Islet precursor cell (in vitro differentiated cells): ENCODE measurements at regions not wholly inside any gene's neighbourhood (a gene's known extent, or its start where the extent isn't known, plus 50 kb on each side); places are given as distances from the start of the nearest gene placed in this dataset.

Experiments used
- DNase-seq: peaks from one replicate; pipeline ENCODE4 v3.0.0-alpha.2; 2018

GRCh38 chr4:123966990-123967769, 570.6 kb downstream of the SPRY1 start:
- no peak for DNase-seq

GRCh38 chr4:123972031-123972430, 575.4 kb downstream of the SPRY1 start:
- no peak for DNase-seq

- DNase-seq: no peak
These were observed 578.0 kb downstream of the SPRY1 start for GRCh38 chr4:123974386-123975149.

- no peak for DNase-seq
These were observed 579.7 kb downstream of the SPRY1 start for GRCh38 chr4:123976285-123976684.

- DNase-seq: no peak
These were observed 580.2 kb downstream of the SPRY1 start for GRCh38 chr4:123976819-123977218.

- no peak for DNase-seq
These were observed 581.1 kb downstream of the SPRY1 start for GRCh38 chr4:123977641-123978081.

- DNase-seq: no peak
These were observed 582.0 kb downstream of the SPRY1 start for GRCh38 chr4:123978637-123979036.

GRCh38 chr4:123980736-123981300, 584.2 kb downstream of the SPRY1 start:
- DNase-seq: no peak

GRCh38 chr4:123984886-123985285, 588.3 kb downstream of the SPRY1 start:
- no peak for DNase-seq

- DNase-seq: no peak
These were observed 589.7 kb downstream of the SPRY1 start for GRCh38 chr4:123986268-123986798.

GRCh38 chr4:123987408-123987807, 590.8 kb downstream of the SPRY1 start:
- DNase-seq: no peak

GRCh38 chr4:123990310-123990870, 593.8 kb downstream of the SPRY1 start:
- DNase-seq: no peak

GRCh38 chr4:123994917-123995316, 598.3 kb downstream of the SPRY1 start:
- no peak for DNase-seq

- no peak for DNase-seq
These were observed 599.3 kb downstream of the SPRY1 start for GRCh38 chr4:123995936-123996335.

- DNase-seq: no peak
These were observed 600.3 kb downstream of the SPRY1 start for GRCh38 chr4:123996718-123997510.

- DNase-seq: no peak
These were observed 601.3 kb downstream of the SPRY1 start for GRCh38 chr4:123997776-123998449.

- no peak for DNase-seq
These were observed 603.6 kb downstream of the SPRY1 start for GRCh38 chr4:124000233-124000632.

- no peak for DNase-seq
These were observed 619.2 kb downstream of the SPRY1 start for GRCh38 chr4:124015766-124016165.

GRCh38 chr4:124017185-124017785, 620.7 kb downstream of the SPRY1 start:
- no peak for DNase-seq

GRCh38 chr4:124018383-124019317, 622.1 kb downstream of the SPRY1 start:
- DNase-seq: peak; percentile 90
